NCI-H2107 treated with DMSO at 0.1 percent for 48 hours (cell line): ENCODE measurements at regions not wholly inside any gene's neighbourhood (a gene's known extent, or its start where the extent isn't known, plus 50 kb on each side); places are given as distances from the start of the nearest gene placed in this dataset.
"Not testable (repeated sequence)": the region's sequence is repeated elsewhere in the genome, so short reads cannot be mapped to it uniquely, and the experiment has no call there.

Experiments used
- DNase-seq: peaks from one replicate; lab custom pipeline; 2025; ENCODE audit not compliant: unreplicated experiment; lab: John Stamatoyannopoulos, UW

- DNase-seq = no peak
Measured at GRCh38 chr11:130550150-130550549, 101.7 kb downstream of the ADAMTS15 start.

- no peak for DNase-seq
Measured at GRCh38 chr11:130550984-130551383, 102.5 kb downstream of the ADAMTS15 start.

- no peak for DNase-seq
Measured at GRCh38 chr11:130551388-130551787, 102.9 kb downstream of the ADAMTS15 start.

GRCh38 chr11:130553306-130553705 lies 104.9 kb downstream of the ADAMTS15 start:
- no peak for DNase-seq

GRCh38 chr11:130554241-130555055 lies 106.0 kb downstream of the ADAMTS15 start:
- no peak for DNase-seq

GRCh38 chr11:130555251-130555841 lies 106.9 kb downstream of the ADAMTS15 start:
- no peak for DNase-seq

GRCh38 chr11:130560000-130560780 lies 111.7 kb downstream of the ADAMTS15 start:
- no peak for DNase-seq

- no peak for DNase-seq
Measured at GRCh38 chr11:130560781-130561109, 112.3 kb downstream of the ADAMTS15 start.

- no peak for DNase-seq
Measured at GRCh38 chr11:130561441-130561881, 113.0 kb downstream of the ADAMTS15 start.

GRCh38 chr11:130562549-130562948 lies 114.1 kb downstream of the ADAMTS15 start:
- no peak for DNase-seq

- not testable (repeated sequence) for DNase-seq
Measured at GRCh38 chr11:130566360-130566759, 117.9 kb downstream of the ADAMTS15 start.

GRCh38 chr11:130571519-130571918 lies 123.1 kb downstream of the ADAMTS15 start:
- DNase-seq = no peak

- DNase-seq = no peak
Measured at GRCh38 chr11:130571947-130572584, 123.6 kb downstream of the ADAMTS15 start.

GRCh38 chr11:130573767-130574166 lies 125.3 kb downstream of the ADAMTS15 start:
- no peak for DNase-seq

GRCh38 chr11:130574740-130575139 lies 126.3 kb downstream of the ADAMTS15 start:
- DNase-seq = peak; percentile 2

- no peak for DNase-seq
Measured at GRCh38 chr11:130576146-130576545, 127.7 kb downstream of the ADAMTS15 start.

GRCh38 chr11:130578738-130579368 lies 130.4 kb downstream of the ADAMTS15 start:
- DNase-seq = no peak

GRCh38 chr11:130580372-130580771 lies 131.9 kb downstream of the ADAMTS15 start:
- DNase-seq = no peak

- DNase-seq = no peak
Measured at GRCh38 chr11:130580891-130581492, 132.5 kb downstream of the ADAMTS15 start.

GRCh38 chr11:130581646-130582045 lies 133.2 kb downstream of the ADAMTS15 start:
- DNase-seq = no peak
